GM12865 (cell line): ENCODE measurements at regions not wholly inside any gene's neighbourhood (a gene's known extent, or its start where the extent isn't known, plus 50 kb on each side); places are given as distances from the start of the nearest gene placed in this dataset.

Source experiments
- DNase-seq: peaks from one replicate; pipeline ENCODE4 v3.0.0; 2010; ENCODE audit warnings: low read depth
- H3K4me3 ChIP-seq: 2 replicates; pipeline ENCODE4 v1.5.1; 2011; ENCODE audit warnings: mild to moderate bottlenecking, low read depth, low read length, control low read depth
- CTCF ChIP-seq: IDR thresholded peaks from 2 replicates; pipeline ENCODE4 v1.5.1; 2011; ENCODE audit warnings: low read length, control low read depth, low read depth, inconsistent platforms; ENCODE audit not compliant: insufficient read depth; ENCODE audit errors: missing control alignments

- no peak overlapping the region for H3K4me3 ChIP-seq
- peak; percentile 36 for DNase-seq
- TF ChIP-seq CTCF = peak; percentile 59
These were observed 327.0 kb downstream of the BMP2 start for GRCh38 chr20:7094438-7094997.

GRCh38 chr20:7106910-7107309 is 339.4 kb downstream of the BMP2 start:
- no peak for TF ChIP-seq CTCF
- no peak overlapping the region for H3K4me3 ChIP-seq
- DNase-seq = no peak

- no peak for DNase-seq
- no peak for TF ChIP-seq CTCF
- no peak overlapping the region for H3K4me3 ChIP-seq
These were observed 341.4 kb downstream of the BMP2 start for GRCh38 chr20:7108929-7109328.

- peak; percentile 6 for TF ChIP-seq CTCF
These were observed 346.3 kb downstream of the BMP2 start for GRCh38 chr20:7113577-7114466.

GRCh38 chr20:7123457-7123856 is 356.0 kb downstream of the BMP2 start:
- no peak for TF ChIP-seq CTCF
- H3K4me3 ChIP-seq = no peak overlapping the region
- DNase-seq = no peak

More at GRCh38 chr20:7113577-7114466, 346.3 kb downstream of the BMP2 start:
- peak; percentile 2 for DNase-seq
- no peak overlapping the region for H3K4me3 ChIP-seq

- no peak for DNase-seq
- no peak for TF ChIP-seq CTCF
These were observed 356.6 kb downstream of the BMP2 start for GRCh38 chr20:7124120-7124519.

More at GRCh38 chr20:7124120-7124519, 356.6 kb downstream of the BMP2 start:
- no peak overlapping the region for H3K4me3 ChIP-seq
